ENCODE measurements at regions not wholly inside any gene's neighbourhood (a gene's known extent, or its start where the extent isn't known, plus 50 kb on each side); places are given as distances from the start of the nearest gene placed in this dataset.

DNA sequence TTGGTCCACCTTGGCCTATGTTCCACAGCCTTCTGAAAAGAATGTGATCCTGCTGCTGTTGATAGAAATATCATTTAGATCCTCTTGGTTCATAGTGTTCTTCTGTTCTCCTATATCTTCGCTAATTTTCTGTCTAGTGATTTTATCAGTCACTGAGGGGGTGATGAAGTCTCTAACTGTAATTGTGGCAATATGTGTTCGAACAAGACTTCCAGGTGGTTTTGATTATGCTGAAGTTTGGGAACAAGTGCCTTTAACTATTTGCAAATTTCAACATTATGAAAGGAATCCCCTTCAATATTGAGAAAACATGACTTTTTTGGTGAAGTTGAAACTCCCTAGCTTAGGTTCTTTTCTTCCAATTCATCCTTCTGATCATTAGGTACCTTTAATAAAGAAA, 140.4 kb downstream of the MTX2 start:
- DNase-seq (ENCODE audit: low spot score) (no peak), ATAC-seq (ENCODE audit: insufficient number of reproducible peaks, low FRiP score, low read depth) (no peak)
- no peak overlapping the region for H3K4me3 ChIP-seq
- H3K36me3 ChIP-seq = no peaks in the 10 kb centered on the region
- no peaks in the 10 kb centered on the region for H3K9me3 ChIP-seq
- H3K27me3 ChIP-seq (replicated peaks; ENCODE audit: insufficient read depth) = no peaks in the 10 kb centered on the region
- no peak overlapping the region for H3K27ac ChIP-seq
- no peaks in the 10 kb centered on the region for H3K4me1 ChIP-seq (ENCODE audit: control insufficient read depth in 1 of 2, low read depth in 2 of 2)
- TF ChIP-seq CTCF (IDR thresholded peaks at IDR 0.05) = no peak

DNA sequence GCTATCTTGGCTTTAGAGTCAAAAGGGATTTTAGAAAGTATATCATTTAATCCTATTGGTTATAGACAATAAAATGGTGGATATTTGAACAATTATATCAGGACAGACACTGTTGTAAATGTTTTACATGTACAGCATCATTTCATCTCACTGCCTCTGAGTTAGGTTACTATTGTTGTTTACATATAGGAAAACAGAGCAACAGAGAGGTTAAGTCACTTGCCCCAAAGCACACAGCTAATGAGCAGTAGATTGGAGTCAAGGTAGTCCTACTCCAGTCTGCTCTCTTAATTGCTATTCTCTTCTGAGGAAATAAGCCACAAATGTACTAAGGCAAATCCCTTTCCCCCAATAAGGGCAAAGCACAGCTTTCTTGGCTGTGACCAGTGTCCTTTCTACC, 142.9 kb downstream of the MTX2 start:
- no peak for TF ChIP-seq CTCF (IDR thresholded peaks at IDR 0.05)
- H3K27ac ChIP-seq = no peak overlapping the region
- no peaks in the 10 kb centered on the region for H3K27me3 ChIP-seq (replicated peaks; ENCODE audit: insufficient read depth)
- DNase-seq (ENCODE audit: low spot score) = no peak
- H3K9me3 ChIP-seq = no peaks in the 10 kb centered on the region
- no peaks in the 10 kb centered on the region for H3K36me3 ChIP-seq
- no peak for ATAC-seq (ENCODE audit: insufficient number of reproducible peaks, low FRiP score, low read depth)
- H3K4me1 ChIP-seq (ENCODE audit: control insufficient read depth in 1 of 2, low read depth in 2 of 2) = no peaks in the 10 kb centered on the region
- H3K4me3 ChIP-seq = no peak overlapping the region

DNA sequence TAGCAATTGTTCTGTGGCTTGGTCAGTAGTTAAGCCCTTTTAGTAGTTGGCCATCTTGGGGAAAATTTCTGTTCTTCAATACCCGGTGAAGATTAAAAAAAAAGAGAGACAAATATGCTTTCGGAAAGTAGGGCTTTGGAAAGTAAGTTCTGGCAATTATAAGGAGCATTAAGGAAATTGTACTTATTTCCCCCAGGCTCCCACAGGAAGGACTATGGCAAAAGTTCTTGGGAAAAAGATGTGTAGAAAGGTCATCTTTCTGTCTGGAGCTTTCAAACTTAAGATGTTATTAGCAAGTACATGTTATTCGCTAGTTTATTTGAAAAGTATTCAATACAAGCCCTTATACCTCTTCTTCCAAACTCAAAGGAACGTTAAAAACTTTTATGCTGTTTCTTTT, 144.5 kb downstream of the MTX2 start:
- no peak overlapping the region for H3K4me3 ChIP-seq

GRCh38 chr2:176414641-176415040, 145.4 kb downstream of the MTX2 start:
- H3K9me3 ChIP-seq = no peaks in the 10 kb centered on the region
- no peak overlapping the region for H3K27ac ChIP-seq
- no peaks in the 10 kb centered on the region for H3K36me3 ChIP-seq
- H3K27me3 ChIP-seq (replicated peaks; ENCODE audit: insufficient read depth) = no peaks in the 10 kb centered on the region
- peaks cover 5 to 6% of the 10 kb centered on the region in 2 donors for H3K4me1 ChIP-seq (ENCODE audit: control insufficient read depth in 1 of 2, low read depth in 2 of 2)
- ATAC-seq (ENCODE audit: insufficient number of reproducible peaks, low FRiP score, low read depth) = no peak
- no peak for TF ChIP-seq CTCF (IDR thresholded peaks at IDR 0.05)
- no peak for DNase-seq (ENCODE audit: low spot score)
- H3K4me3 ChIP-seq = no peak overlapping the region

More for the DNA sequence above, 144.5 kb downstream of the MTX2 start:
- ATAC-seq (ENCODE audit: insufficient number of reproducible peaks, low FRiP score, low read depth) = no peak
- Histone ChIP-seq H3K27ac (no peak overlapping the region), H3K27me3 (replicated peaks; ENCODE audit: insufficient read depth) (no peaks in the 10 kb centered on the region), H3K36me3 (no peaks in the 10 kb centered on the region), H3K4me1 (ENCODE audit: control insufficient read depth in 1 of 2, low read depth in 2 of 2) (no peaks in the 10 kb centered on the region), H3K9me3 (no peaks in the 10 kb centered on the region)
- TF ChIP-seq CTCF (IDR thresholded peaks at IDR 0.05) = no peak
- no peak for DNase-seq (ENCODE audit: low spot score)

DNA sequence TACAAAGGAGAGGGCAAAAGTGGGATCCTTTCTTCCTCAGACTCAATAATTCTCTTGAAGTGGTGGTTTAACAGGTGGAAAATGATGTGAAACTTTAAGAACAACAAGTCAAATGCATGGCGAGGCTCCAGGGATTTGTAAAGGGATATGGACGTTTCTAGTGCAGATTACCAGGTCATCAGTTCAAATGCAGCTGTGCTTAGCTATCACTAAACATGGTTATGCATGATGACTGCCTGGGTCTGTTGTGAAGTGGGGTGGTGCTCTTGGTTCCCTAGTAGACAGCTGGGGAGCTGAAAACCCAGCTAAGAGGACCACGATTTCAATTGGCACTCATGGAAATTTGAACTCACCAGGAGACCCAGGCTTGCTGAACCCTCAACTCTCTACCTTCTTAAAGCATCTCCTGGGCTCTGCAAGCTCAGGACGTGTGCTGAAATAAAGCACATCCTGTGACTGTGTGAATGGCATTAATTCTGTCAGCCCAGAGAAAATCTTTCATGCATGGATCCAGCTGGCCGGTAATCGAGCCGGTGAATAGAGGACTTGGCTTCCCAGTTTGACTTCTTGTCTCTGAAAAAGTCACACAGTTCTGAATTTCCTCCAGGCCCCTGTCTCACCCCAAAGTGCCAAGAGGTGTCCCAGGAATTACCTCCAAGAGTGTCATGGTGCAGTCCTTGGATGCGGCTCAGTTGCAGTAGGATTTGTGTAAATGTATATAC, 146.1 kb downstream of the MTX2 start:
- no peak for DNase-seq (ENCODE audit: low spot score)
- no peak for TF ChIP-seq CTCF (IDR thresholded peaks at IDR 0.05)
- Histone ChIP-seq H3K36me3 (no peaks in the 10 kb centered on the region), H3K9me3 (no peaks in the 10 kb centered on the region), H3K4me1 (ENCODE audit: control insufficient read depth in 1 of 2, low read depth in 2 of 2) (peaks cover 5 to 12% of the 10 kb centered on the region in 2 donors), H3K4me3 (no peak overlapping the region), H3K27ac (no peak overlapping the region), H3K27me3 (replicated peaks; ENCODE audit: insufficient read depth) (no peaks in the 10 kb centered on the region)
- ATAC-seq (ENCODE audit: insufficient number of reproducible peaks, low FRiP score, low read depth) = no peak

All from thoracic aorta (tissue), 2 donors.